Mesothelial cell of epicardium (in vitro differentiated cells): ENCODE measurements at regions not wholly inside any gene's neighbourhood (a gene's known extent, or its start where the extent isn't known, plus 50 kb on each side); places are given as distances from the start of the nearest gene placed in this dataset.

Experiments
- DNase-seq, 2 experiments: peaks; one replicate each; pipeline ENCODE4 v3.0.0; 2021; ENCODE audit warnings: low spot score in 2 of 2; ENCODE audit not compliant: unreplicated experiment in 2 of 2
- H3K27ac Mint-ChIP-seq: 2 replicates; pipeline ENCODE4 v1.8.0; 2021; ENCODE audit warnings: mixed read lengths
- H3K27me3 Mint-ChIP-seq: 2 replicates; pipeline ENCODE4 v1.8.0; 2021; ENCODE audit warnings: low read depth, mixed read lengths
- H3K36me3 Mint-ChIP-seq: 2 replicates; pipeline ENCODE4 v1.8.0; 2021; ENCODE audit warnings: mixed read lengths
- H3K4me1 Mint-ChIP-seq: 2 replicates; pipeline ENCODE4 v1.8.0; 2021; ENCODE audit warnings: mixed read lengths
- H3K4me3 Mint-ChIP-seq: 2 replicates; pipeline ENCODE4 v1.8.0; 2021; ENCODE audit warnings: mild to moderate bottlenecking, moderate library complexity, mixed read lengths
- H3K9me3 Mint-ChIP-seq: 2 replicates; pipeline ENCODE4 v1.8.0; 2021; ENCODE audit warnings: mixed read lengths
- TF ChIP-seq, protein P1 (sequence below): fragments of 200-600 bp; sonication (generic); IDR thresholded peaks from one replicate; pipeline ENCODE4 v1.5.0; 2021; ENCODE audit warnings: antibody characterized with exemption; ENCODE audit not compliant: unreplicated experiment

- no peak overlapping the region for H3K27ac Mint-ChIP-seq
Measured at GRCh38 chr16:85443531-85443930, 169.6 kb upstream of the GSE1 start.

DNA sequence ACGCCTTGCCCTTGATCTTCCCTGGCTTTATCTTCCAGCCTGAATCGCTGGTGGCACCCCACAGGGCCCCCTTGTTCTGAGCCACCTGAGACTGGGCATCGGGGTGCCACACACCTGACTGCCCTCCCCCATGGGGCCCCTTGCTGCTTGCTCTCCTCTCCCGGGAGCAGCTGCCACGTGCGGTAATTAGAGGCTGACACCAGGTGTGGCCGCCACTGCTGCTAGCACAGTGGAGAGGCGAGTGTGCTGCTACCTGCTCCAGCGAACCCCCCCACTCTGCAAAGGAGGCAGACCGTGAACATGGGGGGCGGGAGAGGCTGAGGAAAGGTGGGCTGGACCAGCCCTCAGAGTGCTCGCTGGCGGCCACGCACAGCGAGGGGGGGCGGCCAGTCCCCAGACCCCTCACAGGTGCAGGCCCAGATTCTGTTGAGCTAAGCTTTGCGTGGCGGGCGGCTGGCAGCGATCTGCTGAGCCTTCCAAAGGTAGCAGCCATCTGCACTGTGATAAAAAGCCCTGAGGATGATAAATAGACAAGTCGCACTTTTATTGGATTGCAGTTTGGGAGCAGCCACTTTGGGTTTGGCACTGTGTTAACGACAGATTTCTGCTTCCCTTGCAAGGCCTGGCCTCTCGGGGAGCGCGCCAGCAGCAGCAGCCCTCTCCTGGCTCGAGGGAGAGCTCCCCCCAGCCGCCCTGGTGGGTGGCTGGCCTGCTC, 167.9 kb upstream of the GSE1 start:
- Mint-ChIP-seq H3K4me1 (peaks cover 49% of the 10 kb centered on the region), H3K27ac (no peak overlapping the region), H3K27me3 (no peaks in the 10 kb centered on the region), H3K4me3 (no peak overlapping the region), H3K9me3 (no peaks in the 10 kb centered on the region), H3K36me3 (peaks cover 2% of the 10 kb centered on the region)
- no peak for DNase-seq
- TF ChIP-seq, protein P1, sequence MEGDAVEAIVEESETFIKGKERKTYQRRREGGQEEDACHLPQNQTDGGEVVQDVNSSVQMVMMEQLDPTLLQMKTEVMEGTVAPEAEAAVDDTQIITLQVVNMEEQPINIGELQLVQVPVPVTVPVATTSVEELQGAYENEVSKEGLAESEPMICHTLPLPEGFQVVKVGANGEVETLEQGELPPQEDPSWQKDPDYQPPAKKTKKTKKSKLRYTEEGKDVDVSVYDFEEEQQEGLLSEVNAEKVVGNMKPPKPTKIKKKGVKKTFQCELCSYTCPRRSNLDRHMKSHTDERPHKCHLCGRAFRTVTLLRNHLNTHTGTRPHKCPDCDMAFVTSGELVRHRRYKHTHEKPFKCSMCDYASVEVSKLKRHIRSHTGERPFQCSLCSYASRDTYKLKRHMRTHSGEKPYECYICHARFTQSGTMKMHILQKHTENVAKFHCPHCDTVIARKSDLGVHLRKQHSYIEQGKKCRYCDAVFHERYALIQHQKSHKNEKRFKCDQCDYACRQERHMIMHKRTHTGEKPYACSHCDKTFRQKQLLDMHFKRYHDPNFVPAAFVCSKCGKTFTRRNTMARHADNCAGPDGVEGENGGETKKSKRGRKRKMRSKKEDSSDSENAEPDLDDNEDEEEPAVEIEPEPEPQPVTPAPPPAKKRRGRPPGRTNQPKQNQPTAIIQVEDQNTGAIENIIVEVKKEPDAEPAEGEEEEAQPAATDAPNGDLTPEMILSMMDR = no peak

More at GRCh38 chr16:85443531-85443930, 169.6 kb upstream of the GSE1 start:
- DNase-seq = no peak
- H3K9me3 Mint-ChIP-seq = no peaks in the 10 kb centered on the region
- TF ChIP-seq, protein P1 = no peak
- peaks cover 2% of the 10 kb centered on the region for H3K36me3 Mint-ChIP-seq
- H3K27me3 Mint-ChIP-seq = no peaks in the 10 kb centered on the region
- no peak overlapping the region for H3K4me3 Mint-ChIP-seq
- H3K4me1 Mint-ChIP-seq = peaks cover 38% of the 10 kb centered on the region

DNA sequence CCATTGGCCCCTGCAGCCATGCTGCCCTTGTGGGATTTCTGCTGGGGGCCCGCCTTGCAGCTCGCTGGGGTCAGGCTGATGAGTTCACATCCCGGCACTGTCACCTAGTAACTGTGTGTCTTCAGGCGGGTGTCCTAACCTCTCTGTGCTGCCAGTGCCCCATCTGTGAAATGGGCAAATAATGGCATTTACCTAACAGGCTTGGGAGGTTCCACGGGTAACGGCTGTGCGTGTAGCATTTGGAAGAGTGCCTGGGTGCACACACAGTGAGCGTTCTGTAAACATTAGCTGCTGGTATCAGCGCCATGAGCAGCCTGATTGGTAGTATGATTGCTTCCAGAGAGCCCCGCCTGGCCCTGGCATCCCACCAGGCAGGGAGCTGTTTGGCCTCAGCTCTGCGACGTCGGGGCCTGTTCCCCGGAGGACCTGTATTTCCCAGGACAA, 167.3 kb upstream of the GSE1 start:
- Mint-ChIP-seq H3K9me3 (no peaks in the 10 kb centered on the region), H3K27me3 (no peaks in the 10 kb centered on the region), H3K36me3 (peaks cover 2% of the 10 kb centered on the region), H3K4me1 (peaks cover 49% of the 10 kb centered on the region), H3K4me3 (no peak overlapping the region), H3K27ac (no peak overlapping the region)
- TF ChIP-seq, protein P1 = no peak
- DNase-seq = no peak

DNA sequence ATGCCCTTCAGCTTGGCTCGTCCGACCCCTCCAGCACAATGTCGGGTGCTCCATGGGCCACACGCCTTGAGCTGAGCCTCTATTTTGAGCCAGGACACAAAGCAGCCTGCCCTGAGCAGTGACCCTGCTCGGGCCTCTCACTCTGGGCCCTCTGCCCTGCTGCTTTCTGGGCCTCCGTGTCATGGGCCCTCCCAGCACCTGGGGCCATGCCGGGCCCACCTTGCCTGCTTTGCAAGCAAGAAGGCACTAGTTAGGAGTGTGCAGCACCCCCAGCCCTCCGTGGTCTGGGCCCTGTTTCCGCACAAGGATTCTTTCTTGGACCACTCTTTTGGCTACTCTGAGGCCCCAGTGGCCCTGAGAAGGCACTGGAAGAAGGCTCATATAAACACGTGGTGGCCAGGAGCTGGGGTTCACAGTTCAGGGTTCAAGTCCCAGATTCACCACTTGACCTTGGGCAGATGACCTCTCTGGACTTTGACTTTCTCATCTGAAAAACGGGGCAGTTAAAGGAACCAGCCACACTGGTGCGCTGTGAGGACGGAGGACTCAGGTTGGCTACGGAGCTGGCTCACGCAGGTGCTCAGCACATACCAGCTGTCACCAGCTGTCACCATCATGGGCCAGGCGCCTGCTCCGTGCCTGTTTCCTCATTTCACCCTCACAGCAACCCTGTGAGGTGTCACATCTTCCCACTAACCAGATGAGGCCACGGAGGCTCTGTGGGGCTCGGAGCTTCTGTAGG, 166.0 kb upstream of the GSE1 start:
- TF ChIP-seq, protein P1 = no peak
- DNase-seq = no peak
- Mint-ChIP-seq H3K9me3 (no peaks in the 10 kb centered on the region), H3K27me3 (no peaks in the 10 kb centered on the region), H3K27ac (no peak overlapping the region), H3K4me3 (no peak overlapping the region), H3K36me3 (peaks cover 2% of the 10 kb centered on the region), H3K4me1 (peaks cover 49% of the 10 kb centered on the region)

GRCh38 chr16:85447693-85448313, 165.3 kb upstream of the GSE1 start:
- Mint-ChIP-seq H3K4me3 (no peak overlapping the region), H3K27ac (peak overlapping the region; percentile 72), H3K27me3 (no peaks in the 10 kb centered on the region), H3K4me1 (peaks cover 49% of the 10 kb centered on the region), H3K36me3 (peaks cover 2% of the 10 kb centered on the region), H3K9me3 (no peaks in the 10 kb centered on the region)
- TF ChIP-seq, protein P1 = no peak
- DNase-seq = no peak
